ENCODE measurements at regions not wholly inside any gene's neighbourhood (a gene's known extent, or its start where the extent isn't known, plus 50 kb on each side); places are given as distances from the start of the nearest gene placed in this dataset.

GRCh38 chr11:121904148-121904547, 211.9 kb downstream of the BLID start:
- TF ChIP-seq CTCF (IDR thresholded peaks at IDR 0.05) (no peak), ZNF317 (CRISPR knock-in tag; IDR thresholded peaks at IDR 0.05; ENCODE audit: borderline replicate concordance, low read depth) (no peak), SP1 (CRISPR knock-in tag; conservative IDR thresholded peaks at IDR 0.05) (no peak), HMGXB4 (CRISPR knock-in tag; IDR thresholded peaks at IDR 0.05) (no peak)
- TF ChIP-seq, protein P1, sequence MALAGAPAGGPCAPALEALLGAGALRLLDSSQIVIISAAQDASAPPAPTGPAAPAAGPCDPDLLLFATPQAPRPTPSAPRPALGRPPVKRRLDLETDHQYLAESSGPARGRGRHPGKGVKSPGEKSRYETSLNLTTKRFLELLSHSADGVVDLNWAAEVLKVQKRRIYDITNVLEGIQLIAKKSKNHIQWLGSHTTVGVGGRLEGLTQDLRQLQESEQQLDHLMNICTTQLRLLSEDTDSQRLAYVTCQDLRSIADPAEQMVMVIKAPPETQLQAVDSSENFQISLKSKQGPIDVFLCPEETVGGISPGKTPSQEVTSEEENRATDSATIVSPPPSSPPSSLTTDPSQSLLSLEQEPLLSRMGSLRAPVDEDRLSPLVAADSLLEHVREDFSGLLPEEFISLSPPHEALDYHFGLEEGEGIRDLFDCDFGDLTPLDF (CRISPR knock-in tag; IDR thresholded peaks at IDR 0.05), result no peak
